ENCODE measurements at regions not wholly inside any gene's neighbourhood (a gene's known extent, or its start where the extent isn't known, plus 50 kb on each side); places are given as distances from the start of the nearest gene placed in this dataset.

GRCh38 chr10:9850415-9850814 is 1167.3 kb upstream of the CELF2 start:
- no peak for TF ChIP-seq EZH2phosphoT487 (IDR thresholded peaks at IDR 0.05; ENCODE audit: insufficient read depth, low read depth)
- TF ChIP-seq EZH2 (IDR thresholded peaks at IDR 0.05; ENCODE audit: insufficient read depth, poor library complexity, severe bottlenecking): no peak
